GM23338 (cell line): ENCODE measurements at regions not wholly inside any gene's neighbourhood (a gene's known extent, or its start where the extent isn't known, plus 50 kb on each side); places are given as distances from the start of the nearest gene placed in this dataset.
"Not testable (repeated sequence)": the region's sequence is repeated elsewhere in the genome, so short reads cannot be mapped to it uniquely, and the experiment has no call there.

Experiments
- ATAC-seq: fragments of 200-7000 bp; cut with Tn5 transposase; 3 replicates; pipeline ENCODE4 v1.9.1; 2020
- DNase-seq: peaks from one replicate; pipeline ENCODE4 v3.0.0-alpha.2; 2015; ENCODE audit warnings: low spot score
- H2AFZ ChIP-seq: fragments of 200-600 bp; sonication (generic); 2 replicates; pipeline ENCODE4 v1.8.0; 2016; ENCODE audit warnings: antibody characterized with exemption, mild to moderate bottlenecking, moderate library complexity
- H3F3A ChIP-seq: fragments of 200-600 bp; sonication (generic); replicated peaks from 2 replicates; pipeline ENCODE4 v1.8.0; 2017; ENCODE audit warnings: antibody characterized with exemption, mixed run types, low read depth
- H3K27ac ChIP-seq: fragments of 200-600 bp; sonication (generic); 2 replicates; pipeline ENCODE4 v1.6.1; 2016; ENCODE audit warnings: low read depth
- H3K27me3 ChIP-seq: fragments of 200-600 bp; sonication (generic); 2 replicates; pipeline ENCODE4 v1.8.0; 2016; ENCODE audit warnings: mild to moderate bottlenecking, mixed run types, moderate library complexity; ENCODE audit not compliant: insufficient read depth
- H3K36me3 ChIP-seq: fragments of 200-600 bp; sonication (generic); 2 replicates; pipeline ENCODE4 v1.8.0; 2016; ENCODE audit warnings: mild to moderate bottlenecking; ENCODE audit not compliant: insufficient read depth
- H3K4me1 ChIP-seq: fragments of 200-600 bp; sonication (generic); 2 replicates; pipeline ENCODE4 v1.8.0; 2016; ENCODE audit warnings: mild to moderate bottlenecking, moderate library complexity; ENCODE audit not compliant: insufficient read depth
- H3K4me2 ChIP-seq: fragments of 200-600 bp; sonication (generic); 2 replicates; pipeline ENCODE4 v1.7.1; 2017; ENCODE audit warnings: mixed run types
- H3K4me3 ChIP-seq: fragments of 200-600 bp; sonication (generic); 2 replicates; pipeline ENCODE4 v1.6.1; 2016; ENCODE audit warnings: mixed run types
- H3K79me2 ChIP-seq: fragments of 200-600 bp; sonication (generic); replicated peaks from 2 replicates; pipeline ENCODE4 v1.8.0; 2017; ENCODE audit warnings: mild to moderate bottlenecking; ENCODE audit not compliant: insufficient read depth
- H3K9me2 ChIP-seq: fragments of 200-600 bp; sonication (generic); 2 replicates; pipeline ENCODE4 v1.8.0; 2017; ENCODE audit not compliant: insufficient read depth
- H4K20me1 ChIP-seq: fragments of 200-600 bp; sonication (generic); replicated peaks from 2 replicates; pipeline ENCODE4 v1.8.0; 2017; ENCODE audit warnings: mild to moderate bottlenecking; ENCODE audit not compliant: insufficient read depth
- H3K27ac Mint-ChIP-seq: 2 replicates; pipeline ENCODE4 v1.8.0; 2020; ENCODE audit warnings: inconsistent platforms, mild to moderate bottlenecking, moderate library complexity, mixed read lengths
- H3K27me3 Mint-ChIP-seq: 3 replicates; pipeline ENCODE4 v1.8.0; 2022; ENCODE audit warnings: low read depth, mild to moderate bottlenecking, moderate library complexity, mixed read lengths, inconsistent platforms; ENCODE audit not compliant: insufficient read depth, poor library complexity
- H3K36me3 Mint-ChIP-seq: 3 replicates; pipeline ENCODE4 v1.8.0; 2021; ENCODE audit warnings: low read depth, mild to moderate bottlenecking, inconsistent platforms, moderate library complexity, mixed read lengths
- H3K4me1 Mint-ChIP-seq: 3 replicates; pipeline ENCODE4 v1.8.0; 2020; ENCODE audit warnings: mild to moderate bottlenecking, inconsistent platforms, mixed read lengths
- H3K4me3 Mint-ChIP-seq: 3 replicates; pipeline ENCODE4 v1.8.0; 2021; ENCODE audit warnings: moderate library complexity, mild to moderate bottlenecking, inconsistent platforms, mixed read lengths
- H3K9me3 Mint-ChIP-seq: 3 replicates; pipeline ENCODE4 v1.8.0; 2020; ENCODE audit warnings: moderate library complexity, mild to moderate bottlenecking, inconsistent platforms, mixed read lengths
- CREB1 ChIP-seq: fragments of 250-450 bp; sonication (Bioruptor Pico); IDR thresholded peaks from 2 replicates; pipeline ENCODE4 v1.5.0; 2020; ENCODE audit warnings: low read depth, mild to moderate bottlenecking, moderate library complexity
- ETS1 ChIP-seq: IDR thresholded peaks from 2 replicates; pipeline ENCODE4 v1.6.1; 2016; ENCODE audit warnings: antibody characterized with exemption
- JUNB ChIP-seq: IDR thresholded peaks from one replicate; pipeline ENCODE4 v1.6.1; 2016; ENCODE audit warnings: antibody characterized with exemption; ENCODE audit not compliant: unreplicated experiment
- NANOG ChIP-seq: IDR thresholded peaks from 2 replicates; pipeline ENCODE4 v1.6.1; 2016; ENCODE audit warnings: antibody characterized with exemption, borderline replicate concordance
- POLR2AphosphoS5 ChIP-seq: IDR thresholded peaks from 2 replicates; pipeline ENCODE4 v1.6.1; 2016; ENCODE audit warnings: antibody characterized with exemption, low read depth
- ZNF114 ChIP-seq: fragments of 250-450 bp; sonication (Bioruptor Pico); IDR thresholded peaks from 2 replicates; pipeline ENCODE4 v1.5.0; 2020; ENCODE audit warnings: mild to moderate bottlenecking, moderate library complexity
- ZNF331 ChIP-seq: fragments of 250-450 bp; sonication (Bioruptor Pico); IDR thresholded peaks from 2 replicates; pipeline ENCODE4 v1.5.0; 2020; ENCODE audit warnings: low read depth, mild to moderate bottlenecking, moderate library complexity
- TF ChIP-seq, protein P1 (sequence below), 2 experiments: fragments of 200-600 bp in 1 of 2; sonication (generic) in 1 of 2; conservative IDR thresholded peaks; 2 replicates each; pipeline versions ENCODE4 v1.5.1 to v1.6.1; 2016 to 2017; ENCODE audit warnings: antibody characterized with exemption in 2 of 2, low read depth in 2 of 2, mild to moderate bottlenecking in 2 of 2, moderate library complexity in 1 of 2

DNA sequence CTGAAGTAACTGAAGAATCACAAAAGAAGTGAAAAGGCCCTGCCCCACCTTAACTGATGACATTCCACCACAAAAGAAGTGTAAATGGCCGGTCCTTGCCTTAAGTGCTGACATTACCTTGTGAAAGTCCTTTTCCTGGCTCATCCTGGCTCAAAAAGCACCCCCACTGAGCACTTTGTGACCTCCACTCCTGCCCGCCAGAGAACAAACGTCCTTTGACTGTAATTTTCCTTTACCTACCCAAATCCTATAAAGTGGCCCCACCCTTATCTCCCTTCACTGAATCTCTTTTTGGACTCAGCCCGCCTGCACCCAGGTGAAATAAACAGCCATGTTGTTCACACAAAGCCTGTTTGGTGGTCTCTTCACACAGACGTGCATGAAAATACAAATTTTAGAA lies 549.9 kb upstream of the ADGRL2 start:
- Histone ChIP-seq H3K4me1 (peaks cover 42% of the 10 kb centered on the region), H3K4me3 (peak overlapping the region; percentile 40), H3K79me2 (peaks cover 29% of the 10 kb centered on the region), H3K4me2 (peak overlapping the region; percentile 71), H3K27ac (peak overlapping the region; percentile 100)
- TF ChIP-seq NANOG = peak; percentile 66
- H4K20me1 ChIP-seq, H2AFZ ChIP-seq, H3K27me3 ChIP-seq, DNase-seq, H3F3A ChIP-seq, H3K36me3 ChIP-seq, H3K9me2 ChIP-seq, ATAC-seq: not testable (repeated sequence)
- H3K4me1 Mint-ChIP-seq = peaks cover 55% of the 10 kb centered on the region
- peaks cover 26% of the 10 kb centered on the region for H3K9me3 Mint-ChIP-seq
- peaks cover 11% of the 10 kb centered on the region for H3K27me3 Mint-ChIP-seq
- peak overlapping the region; percentile 35 for H3K4me3 Mint-ChIP-seq
- peak overlapping the region; percentile 98 for H3K27ac Mint-ChIP-seq
- peaks cover 59% of the 10 kb centered on the region for H3K36me3 Mint-ChIP-seq

GRCh38 chr1:81245084-81245715 lies 555.5 kb upstream of the ADGRL2 start:
- peaks cover 54% of the 10 kb centered on the region for H3K79me2 ChIP-seq
- peak; percentile 68 for ATAC-seq
- peaks cover 39% of the 10 kb centered on the region for H3K4me1 Mint-ChIP-seq
- not testable (repeated sequence) for H4K20me1 ChIP-seq, H3K9me2 ChIP-seq, H3F3A ChIP-seq, H3K27me3 ChIP-seq, DNase-seq, H2AFZ ChIP-seq, H3K36me3 ChIP-seq
- H3K27ac ChIP-seq = peak overlapping the region; percentile 98
- peak overlapping the region; percentile 78 for H3K4me2 ChIP-seq
- peaks cover 17% of the 10 kb centered on the region for H3K27me3 Mint-ChIP-seq
- peaks cover 67% of the 10 kb centered on the region for H3K36me3 Mint-ChIP-seq
- H3K9me3 Mint-ChIP-seq = peaks cover 45% of the 10 kb centered on the region
- peak overlapping the region; percentile 73 for H3K4me3 ChIP-seq
- TF ChIP-seq POLR2AphosphoS5 (peak; percentile 41; the same call in 1 of the 2 replicates), NANOG (peak; percentile 91)
- peaks cover 32% of the 10 kb centered on the region for H3K4me1 ChIP-seq
- H3K4me3 Mint-ChIP-seq = peak overlapping the region; percentile 73
- peak overlapping the region; percentile 98 for H3K27ac Mint-ChIP-seq

DNA sequence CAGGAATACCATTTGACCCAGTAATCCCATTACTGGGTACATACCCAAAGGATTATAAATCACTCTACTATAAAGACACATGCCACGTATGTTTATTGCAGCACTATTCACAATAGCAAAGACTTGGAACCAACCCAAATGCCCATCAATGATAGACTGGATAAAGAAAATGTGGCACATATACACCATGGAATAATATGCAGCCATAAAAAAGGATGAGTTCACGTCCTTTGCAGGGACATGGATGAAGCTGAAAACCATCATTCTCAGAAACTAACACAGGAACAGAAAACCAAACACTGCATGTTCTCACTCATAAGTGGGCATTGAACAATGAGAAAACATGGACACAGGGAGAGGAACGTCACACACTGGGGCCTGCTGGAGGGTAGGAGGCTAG lies 556.1 kb upstream of the ADGRL2 start:
- not testable (repeated sequence) for H3F3A ChIP-seq, H3K27me3 ChIP-seq, H2AFZ ChIP-seq, H3K36me3 ChIP-seq, H3K4me3 Mint-ChIP-seq, ATAC-seq, H3K4me2 ChIP-seq, H4K20me1 ChIP-seq, H3K9me2 ChIP-seq, DNase-seq, H3K4me3 ChIP-seq
- Mint-ChIP-seq H3K27ac (peak overlapping the region; percentile 79; the same call in 1 of the 2 replicates), H3K9me3 (peaks cover 45% of the 10 kb centered on the region), H3K27me3 (peaks cover 17% of the 10 kb centered on the region), H3K4me1 (peaks cover 37% of the 10 kb centered on the region), H3K36me3 (peaks cover 62% of the 10 kb centered on the region)
- peaks cover 54% of the 10 kb centered on the region for H3K79me2 ChIP-seq
- H3K4me1 ChIP-seq = peaks cover 37% of the 10 kb centered on the region
- H3K27ac ChIP-seq = peak overlapping the region; percentile 90

- ATAC-seq (no peak), DNase-seq (no peak)
- no peak overlapping the region for H3K4me2 ChIP-seq
- Mint-ChIP-seq H3K27ac (0 out of 2 replicates have a peak overlapping the region, but pooled peaks have one; percentile 40), H3K27me3 (peaks cover 16% of the 10 kb centered on the region), H3K9me3 (peaks cover 32% of the 10 kb centered on the region), H3K4me3 (no peak overlapping the region), H3K36me3 (peaks cover 37% of the 10 kb centered on the region), H3K4me1 (peaks cover 50% of the 10 kb centered on the region)
- H3K27me3 ChIP-seq = no peaks in the 10 kb centered on the region
- peaks cover 5% of the 10 kb centered on the region; the same call in 1 of the 2 replicates for H3F3A ChIP-seq
- peaks cover 7% of the 10 kb centered on the region for H3K36me3 ChIP-seq
- no peak overlapping the region for H2AFZ ChIP-seq
- H3K4me1 ChIP-seq = peaks cover 62% of the 10 kb centered on the region
- H3K4me3 ChIP-seq = no peak overlapping the region
- H4K20me1 ChIP-seq = no peaks in the 10 kb centered on the region
- H3K9me2 ChIP-seq = no peaks in the 10 kb centered on the region
- peaks cover 38% of the 10 kb centered on the region for H3K79me2 ChIP-seq
- no peak overlapping the region for H3K27ac ChIP-seq
- TF ChIP-seq ZNF114 (CRISPR knock-in tag) = no peak
- no peak for TF ChIP-seq CREB1 (CRISPR knock-in tag)
- TF ChIP-seq NANOG = no peak
- no peak for TF ChIP-seq ZNF331 (CRISPR knock-in tag)
- TF ChIP-seq, protein P1, sequence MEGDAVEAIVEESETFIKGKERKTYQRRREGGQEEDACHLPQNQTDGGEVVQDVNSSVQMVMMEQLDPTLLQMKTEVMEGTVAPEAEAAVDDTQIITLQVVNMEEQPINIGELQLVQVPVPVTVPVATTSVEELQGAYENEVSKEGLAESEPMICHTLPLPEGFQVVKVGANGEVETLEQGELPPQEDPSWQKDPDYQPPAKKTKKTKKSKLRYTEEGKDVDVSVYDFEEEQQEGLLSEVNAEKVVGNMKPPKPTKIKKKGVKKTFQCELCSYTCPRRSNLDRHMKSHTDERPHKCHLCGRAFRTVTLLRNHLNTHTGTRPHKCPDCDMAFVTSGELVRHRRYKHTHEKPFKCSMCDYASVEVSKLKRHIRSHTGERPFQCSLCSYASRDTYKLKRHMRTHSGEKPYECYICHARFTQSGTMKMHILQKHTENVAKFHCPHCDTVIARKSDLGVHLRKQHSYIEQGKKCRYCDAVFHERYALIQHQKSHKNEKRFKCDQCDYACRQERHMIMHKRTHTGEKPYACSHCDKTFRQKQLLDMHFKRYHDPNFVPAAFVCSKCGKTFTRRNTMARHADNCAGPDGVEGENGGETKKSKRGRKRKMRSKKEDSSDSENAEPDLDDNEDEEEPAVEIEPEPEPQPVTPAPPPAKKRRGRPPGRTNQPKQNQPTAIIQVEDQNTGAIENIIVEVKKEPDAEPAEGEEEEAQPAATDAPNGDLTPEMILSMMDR (conservative IDR thresholded peaks at IDR 0.05; ENCODE audit: low read depth in 2 of 2) = no peak
- no peak for TF ChIP-seq POLR2AphosphoS5
- no peak for TF ChIP-seq ETS1
- no peak for TF ChIP-seq JUNB
Observed at GRCh38 chr1:81242103-81242502, 558.6 kb upstream of the ADGRL2 start.
